HG03575 (cell line): ENCODE measurements at regions not wholly inside any gene's neighbourhood (a gene's known extent, or its start where the extent isn't known, plus 50 kb on each side); places are given as distances from the start of the nearest gene placed in this dataset.

Source experiments
- ATAC-seq: cut with Tn5 transposase; IDR thresholded peaks from one replicate; pipeline ENCODE4 v1.9.1; 2021; ENCODE audit not compliant: unreplicated experiment, insufficient number of reproducible peaks, low FRiP score; ENCODE audit errors: extremely low read depth

DNA sequence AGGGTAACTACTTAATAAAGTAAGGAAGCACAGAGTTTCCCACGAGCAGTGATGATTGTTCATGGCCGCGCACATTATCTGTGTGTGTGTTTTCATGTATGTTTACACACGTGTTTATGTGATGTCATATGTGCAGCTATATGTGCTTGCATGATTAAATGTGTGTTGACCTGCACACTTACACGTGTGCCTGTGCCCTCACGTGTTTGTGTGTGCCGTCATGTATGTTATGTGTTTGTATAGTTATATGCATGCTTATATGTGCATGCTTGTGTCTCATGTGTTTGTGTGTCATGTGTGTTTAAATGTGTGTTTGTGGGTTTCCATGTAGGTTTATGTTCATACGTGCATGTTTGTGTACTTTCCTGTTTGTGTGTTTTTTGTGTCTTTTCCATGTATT, 782.3 kb downstream of the GALR1 start:
- ATAC-seq, result no peak

DNA sequence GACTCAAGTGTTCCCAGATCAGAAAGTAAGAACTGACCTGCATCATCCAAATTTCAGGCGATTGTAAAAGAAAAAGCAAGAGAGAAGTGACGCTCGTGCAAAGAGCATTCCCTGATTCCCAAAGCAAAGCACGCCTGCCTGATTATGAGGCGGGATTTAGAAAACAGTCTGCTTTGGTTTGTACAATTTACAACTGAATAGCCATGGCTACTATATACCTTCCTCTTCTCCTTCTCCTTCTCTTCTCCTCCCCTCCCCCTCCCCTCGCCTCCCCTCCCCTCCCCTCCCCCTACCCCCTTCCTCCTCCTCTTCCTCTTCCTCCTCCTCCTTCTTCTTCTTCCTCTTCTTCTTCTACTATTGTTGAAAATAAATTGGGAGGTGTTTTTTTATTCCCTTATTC, 782.9 kb downstream of the GALR1 start:
- ATAC-seq, result no peak

DNA sequence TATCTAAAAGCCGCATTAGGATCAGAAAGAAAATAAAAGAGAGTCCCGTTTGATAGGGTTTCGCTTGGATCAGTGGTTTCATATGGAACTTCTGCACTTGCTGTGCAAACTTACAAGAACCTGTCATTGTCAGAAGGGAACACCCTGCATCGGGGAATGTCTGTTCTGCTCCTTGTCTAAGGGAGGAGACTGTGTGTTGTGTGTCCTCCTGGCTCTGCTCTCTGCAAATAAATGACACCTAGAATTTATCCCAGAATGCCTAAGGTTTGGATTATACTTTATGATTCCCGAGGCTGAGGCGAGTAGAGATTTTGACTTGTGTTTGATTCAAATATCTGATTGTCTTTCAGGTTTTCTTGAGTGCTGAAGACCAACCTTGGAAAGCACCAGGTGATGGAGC, 785.1 kb downstream of the GALR1 start:
- ATAC-seq, result no peak

DNA sequence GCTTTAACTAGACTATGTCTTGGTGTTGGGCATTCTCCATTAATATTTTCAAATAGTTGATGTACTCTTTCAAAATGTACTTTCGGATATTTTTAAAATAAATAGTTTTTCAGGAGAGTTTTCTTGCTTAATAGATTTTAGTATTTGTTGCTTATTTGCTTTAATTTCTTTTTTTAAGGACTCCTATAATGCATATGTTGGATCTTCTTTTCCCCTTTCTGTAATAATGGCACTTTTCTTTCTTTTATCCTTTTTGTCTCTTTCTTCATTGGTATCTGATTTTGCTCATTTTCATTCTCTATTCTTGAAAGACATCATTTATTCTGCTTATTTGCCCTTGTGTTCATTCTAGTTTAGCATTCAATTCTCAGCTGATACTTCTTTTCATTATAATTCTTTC, 791.6 kb downstream of the GALR1 start:
- ATAC-seq, result no peak

DNA sequence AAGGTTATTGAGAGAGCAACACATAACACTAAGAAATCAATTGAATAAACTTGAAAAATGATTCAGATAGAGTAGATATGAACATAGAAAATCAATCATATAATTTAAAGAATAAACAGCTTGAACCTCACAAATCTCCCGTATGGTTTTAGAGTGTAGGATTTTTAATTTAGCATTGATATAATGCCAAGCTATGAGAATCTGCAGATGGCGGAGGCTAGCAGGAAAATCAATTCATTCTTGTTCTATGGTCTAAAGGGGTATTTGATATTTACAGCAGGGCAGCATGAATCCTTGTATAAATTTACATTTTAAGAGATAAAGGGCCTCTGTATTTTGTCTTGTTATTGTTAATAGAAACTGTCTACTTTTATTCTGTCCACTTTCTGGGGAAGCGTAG, 797.0 kb downstream of the GALR1 start:
- ATAC-seq, result no peak

DNA sequence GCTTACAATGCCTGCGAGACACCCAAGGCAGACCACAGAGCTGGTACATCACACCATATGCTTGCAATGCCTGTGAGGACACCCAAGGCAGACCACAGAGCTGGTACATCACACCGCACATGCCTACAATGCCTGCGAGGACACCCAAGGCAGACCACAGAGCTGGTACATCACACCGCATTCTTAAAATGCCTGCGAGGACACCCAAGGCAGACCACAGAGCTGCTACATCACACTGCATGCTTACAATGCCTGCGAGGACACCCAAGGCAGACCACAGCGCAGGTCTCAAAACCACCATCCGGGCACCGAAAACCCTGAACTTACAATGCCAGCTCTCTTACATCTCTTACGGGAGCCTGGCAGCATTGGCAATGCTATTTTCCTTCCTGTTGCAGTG, 799.6 kb downstream of the GALR1 start:
- no peak for ATAC-seq

DNA sequence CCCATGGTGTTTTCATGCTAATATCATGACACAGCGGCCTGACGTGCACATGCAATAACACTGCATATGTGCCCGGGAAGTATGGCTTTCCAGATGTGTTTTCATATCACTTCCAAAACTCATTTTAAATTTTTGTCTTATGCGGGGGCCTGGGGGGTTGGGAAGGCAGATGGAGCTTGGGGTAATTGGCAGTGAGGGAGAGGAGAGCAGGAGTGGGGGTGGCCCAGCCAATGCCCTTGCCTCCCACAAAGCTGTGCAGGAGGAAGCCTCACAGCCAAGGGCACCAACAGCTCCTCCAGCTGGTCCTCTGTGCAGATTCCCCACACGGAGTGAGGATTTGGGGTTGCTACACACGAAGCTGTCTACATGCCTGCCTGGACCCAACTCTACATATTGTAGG, 805.2 kb downstream of the GALR1 start:
- no peak for ATAC-seq

DNA sequence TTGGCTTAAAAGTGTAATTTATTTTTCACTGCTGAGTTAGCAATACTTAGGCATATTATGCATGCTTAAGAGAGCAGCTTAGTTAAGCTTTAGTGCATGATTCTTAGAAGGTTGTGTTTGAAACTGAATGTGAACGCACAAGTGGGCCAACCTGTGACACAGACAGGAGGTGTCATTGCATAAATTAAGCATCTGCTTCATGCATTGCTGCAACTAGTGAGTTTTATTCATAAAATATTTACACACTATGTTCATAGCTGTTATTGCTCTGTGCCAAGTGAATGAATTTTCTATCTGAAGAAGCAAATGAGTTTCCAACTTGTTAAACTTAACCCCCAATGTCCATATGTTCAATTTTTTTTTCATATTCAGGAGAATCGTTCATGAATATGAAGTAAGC, 806.4 kb downstream of the GALR1 start:
- ATAC-seq, result no peak

DNA sequence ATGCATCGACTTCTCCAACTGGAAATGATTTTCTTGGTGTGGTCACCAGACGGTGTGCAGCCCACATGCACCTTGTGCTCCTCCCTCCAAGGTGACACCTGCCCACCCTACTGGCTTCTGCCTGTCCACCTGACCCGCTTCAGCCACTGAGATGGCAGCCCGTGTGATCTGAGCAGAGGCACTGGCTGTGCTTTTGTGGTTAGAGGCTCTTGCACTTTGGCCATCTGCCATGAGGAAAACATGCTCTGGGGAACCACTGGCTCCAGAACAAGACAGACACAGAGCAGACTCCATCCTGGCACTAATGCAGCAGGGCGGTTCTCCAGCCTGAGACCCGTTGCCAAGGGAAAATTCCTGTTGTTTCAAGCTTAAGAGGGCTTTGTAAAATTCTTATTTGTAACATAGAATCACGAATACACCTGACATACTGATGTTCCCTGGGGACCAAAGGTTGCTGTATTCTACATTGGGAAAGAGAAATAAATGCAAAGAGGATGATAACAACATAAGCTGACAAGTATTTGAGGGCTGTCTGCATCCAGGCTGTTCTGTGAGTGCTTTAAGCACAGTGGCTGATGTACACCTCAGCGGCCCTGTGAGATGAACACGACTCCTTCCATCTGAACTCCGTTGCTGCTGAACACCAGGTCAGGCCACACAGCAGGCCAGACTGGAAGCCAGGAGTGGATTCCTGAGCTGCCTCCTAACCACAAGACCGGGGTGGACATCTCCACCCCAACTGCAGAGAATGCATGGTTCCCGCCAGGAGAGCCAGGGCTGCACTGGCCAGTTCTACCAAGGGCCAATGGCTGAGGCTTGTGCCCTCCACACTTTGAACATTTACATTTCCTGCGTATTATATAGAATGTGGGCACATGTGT, 820.4 kb downstream of the GALR1 start:
- ATAC-seq, result no peak

DNA sequence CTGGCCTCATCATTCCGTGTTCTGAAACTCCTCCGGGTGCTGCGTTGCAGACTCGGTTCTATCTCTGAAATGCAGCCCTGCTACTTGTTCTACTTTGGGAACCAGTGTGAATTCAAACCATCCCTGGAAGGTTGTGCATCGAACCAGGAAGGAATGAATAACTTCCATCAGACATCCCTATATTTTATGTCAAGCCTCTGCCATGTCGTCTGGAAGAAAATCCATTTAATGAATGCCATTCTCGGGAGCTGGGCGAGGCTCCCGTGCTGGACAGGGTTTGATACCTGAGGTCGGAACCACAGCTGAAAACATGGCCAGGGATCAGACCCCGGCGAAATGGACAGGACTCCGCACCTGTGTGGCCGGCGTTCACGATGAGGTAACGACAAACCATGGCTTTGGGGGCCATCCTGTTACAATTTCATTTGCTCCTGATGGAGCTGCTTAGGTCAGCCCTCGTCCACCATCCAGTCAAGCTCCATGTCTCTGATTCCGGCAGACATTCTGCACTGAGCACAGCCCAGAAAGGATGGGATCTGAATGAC, 821.6 kb downstream of the GALR1 start:
- no peak for ATAC-seq

DNA sequence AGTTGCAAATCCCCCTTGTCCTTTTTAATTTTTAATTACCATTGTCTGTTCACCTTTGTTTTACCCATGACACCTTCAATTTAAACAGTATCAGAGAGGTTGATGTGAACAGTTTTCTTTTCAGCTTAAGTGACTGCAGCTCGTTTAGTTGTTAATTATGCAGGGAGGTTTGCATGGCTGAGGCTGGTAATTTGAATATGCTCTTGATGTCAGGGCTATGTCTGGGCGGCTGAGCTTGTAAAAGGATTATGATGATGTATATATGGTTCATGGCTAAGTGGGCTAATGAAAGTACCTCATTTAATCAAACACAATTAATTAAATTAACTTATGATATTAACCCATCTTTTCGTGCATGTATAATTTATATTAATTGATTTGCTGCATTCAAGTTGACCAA, 822.1 kb downstream of the GALR1 start:
- no peak for ATAC-seq

DNA sequence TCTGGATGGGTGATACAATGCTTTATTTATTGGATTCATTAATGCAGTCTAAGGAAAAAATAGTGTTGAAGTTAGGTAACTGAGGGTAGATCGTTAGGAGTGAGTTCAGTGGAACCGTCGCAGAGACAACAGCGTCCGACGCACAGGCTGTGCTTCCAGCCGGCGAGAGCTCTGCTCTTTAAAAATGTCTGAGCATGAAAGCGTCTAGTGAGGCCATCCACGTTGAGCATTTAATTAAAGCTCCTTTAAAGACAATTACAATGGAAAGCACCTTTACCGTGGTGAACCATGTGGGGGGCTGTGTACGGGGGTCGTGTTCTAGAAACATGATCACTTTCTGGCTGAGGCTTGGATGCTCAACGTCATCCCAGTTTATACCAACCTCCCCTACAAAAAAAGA, 822.7 kb downstream of the GALR1 start:
- no peak for ATAC-seq

DNA sequence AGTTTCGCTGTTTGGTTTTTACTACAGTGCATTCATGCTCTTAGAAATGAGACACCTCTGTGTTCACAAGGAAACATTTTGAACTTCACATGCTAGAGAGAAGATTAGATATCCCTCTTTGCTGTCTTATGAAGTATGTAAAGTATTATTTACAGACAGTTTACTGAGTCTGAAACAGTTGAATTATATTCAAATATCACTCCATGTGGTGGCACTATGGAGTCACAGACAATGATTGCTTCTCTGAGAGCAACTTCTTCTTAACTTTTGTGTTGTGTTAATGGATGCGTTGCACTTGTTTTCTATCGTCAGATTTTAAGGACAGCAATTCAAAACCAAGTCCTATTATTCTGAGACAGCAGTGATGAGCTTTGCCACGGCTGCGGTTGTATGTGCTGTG, 823.6 kb downstream of the GALR1 start:
- no peak for ATAC-seq

DNA sequence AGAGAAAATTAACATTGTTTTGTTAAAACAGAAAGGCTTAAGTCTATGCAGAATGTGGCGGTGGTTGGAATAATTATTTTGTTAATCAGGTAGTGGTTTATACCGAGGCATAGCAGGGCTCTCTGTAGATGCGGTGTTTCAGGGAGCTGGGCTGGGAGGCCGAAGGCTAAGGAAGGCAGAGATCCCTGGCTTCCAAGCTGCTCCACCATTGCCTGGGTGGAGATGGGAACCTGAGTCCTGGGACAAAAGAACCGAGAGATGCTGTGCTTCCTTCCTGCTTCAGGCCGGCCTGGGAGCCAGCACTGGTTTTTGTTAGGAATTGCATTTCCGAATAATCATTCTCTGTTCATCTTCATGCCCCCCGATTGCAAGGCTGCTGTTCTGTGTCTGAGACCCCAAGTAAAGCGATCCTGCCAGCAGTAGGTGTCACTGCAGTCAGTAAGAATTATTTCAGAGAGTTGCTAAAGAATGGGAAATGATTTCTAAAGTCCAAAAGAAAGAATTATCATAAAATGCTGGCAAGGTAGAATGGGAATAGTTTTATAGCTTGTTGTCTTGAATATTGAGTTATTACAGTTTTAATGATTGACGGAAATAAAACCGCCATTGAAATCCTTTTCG, 824.9 kb downstream of the GALR1 start:
- no peak for ATAC-seq

DNA sequence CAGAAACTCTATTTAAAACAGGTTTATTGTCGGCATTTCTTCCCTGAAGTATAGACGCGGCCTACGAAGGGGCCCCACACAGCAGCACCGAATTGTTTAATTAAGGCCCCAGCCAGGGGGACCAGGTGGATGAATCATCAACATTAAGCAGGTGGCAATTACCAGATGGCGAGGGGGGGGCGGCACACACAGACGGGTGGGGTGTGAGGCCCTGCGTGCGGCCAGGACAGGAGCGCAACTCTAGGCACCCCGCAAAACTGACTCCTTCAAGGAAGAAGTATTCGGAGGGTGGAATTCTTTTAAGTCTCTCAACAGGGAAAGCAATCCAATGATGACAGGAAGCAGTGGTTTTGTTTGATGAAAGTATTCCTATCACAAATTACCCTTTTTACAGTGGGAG, 830.4 kb downstream of the GALR1 start:
- no peak for ATAC-seq

DNA sequence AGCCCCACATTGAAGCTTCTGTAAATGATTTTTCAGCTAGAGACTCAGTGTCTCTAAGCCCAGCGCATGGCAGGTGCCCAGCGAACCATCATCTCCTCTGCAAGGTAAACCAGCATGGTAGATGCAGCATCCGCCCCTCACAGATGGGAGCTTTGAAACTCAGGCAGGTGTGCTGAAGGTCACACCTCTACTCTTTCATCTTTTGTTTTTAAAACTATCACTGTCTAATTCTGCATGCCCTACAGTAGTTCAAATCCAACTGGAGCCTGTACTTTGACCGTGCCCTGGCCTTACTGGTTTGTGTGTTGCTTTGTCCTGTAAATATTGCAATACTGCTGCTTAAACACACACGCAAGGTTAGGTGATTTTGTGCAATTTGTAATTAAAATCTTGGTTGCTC, 831.1 kb downstream of the GALR1 start:
- ATAC-seq, result no peak

DNA sequence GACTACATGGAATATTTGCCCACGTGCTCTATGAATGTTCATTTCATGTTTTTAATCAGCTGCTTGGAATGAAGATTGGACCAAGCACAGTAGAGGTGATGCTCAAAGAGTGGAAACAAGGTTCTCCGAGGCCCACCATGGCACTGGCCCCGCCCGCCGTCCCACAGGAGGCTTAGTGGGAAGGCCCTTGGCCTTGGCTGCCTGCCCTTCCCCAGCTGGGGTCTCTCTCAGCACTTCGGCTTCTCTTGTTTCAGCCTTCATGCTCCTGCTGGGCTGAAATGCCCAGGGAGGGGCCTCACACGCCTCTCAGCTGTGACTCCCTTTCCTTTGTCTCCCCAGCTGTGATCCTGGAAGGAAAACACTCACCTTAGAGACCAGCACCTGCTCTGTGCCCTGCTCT, 833.2 kb downstream of the GALR1 start:
- ATAC-seq, result no peak

DNA sequence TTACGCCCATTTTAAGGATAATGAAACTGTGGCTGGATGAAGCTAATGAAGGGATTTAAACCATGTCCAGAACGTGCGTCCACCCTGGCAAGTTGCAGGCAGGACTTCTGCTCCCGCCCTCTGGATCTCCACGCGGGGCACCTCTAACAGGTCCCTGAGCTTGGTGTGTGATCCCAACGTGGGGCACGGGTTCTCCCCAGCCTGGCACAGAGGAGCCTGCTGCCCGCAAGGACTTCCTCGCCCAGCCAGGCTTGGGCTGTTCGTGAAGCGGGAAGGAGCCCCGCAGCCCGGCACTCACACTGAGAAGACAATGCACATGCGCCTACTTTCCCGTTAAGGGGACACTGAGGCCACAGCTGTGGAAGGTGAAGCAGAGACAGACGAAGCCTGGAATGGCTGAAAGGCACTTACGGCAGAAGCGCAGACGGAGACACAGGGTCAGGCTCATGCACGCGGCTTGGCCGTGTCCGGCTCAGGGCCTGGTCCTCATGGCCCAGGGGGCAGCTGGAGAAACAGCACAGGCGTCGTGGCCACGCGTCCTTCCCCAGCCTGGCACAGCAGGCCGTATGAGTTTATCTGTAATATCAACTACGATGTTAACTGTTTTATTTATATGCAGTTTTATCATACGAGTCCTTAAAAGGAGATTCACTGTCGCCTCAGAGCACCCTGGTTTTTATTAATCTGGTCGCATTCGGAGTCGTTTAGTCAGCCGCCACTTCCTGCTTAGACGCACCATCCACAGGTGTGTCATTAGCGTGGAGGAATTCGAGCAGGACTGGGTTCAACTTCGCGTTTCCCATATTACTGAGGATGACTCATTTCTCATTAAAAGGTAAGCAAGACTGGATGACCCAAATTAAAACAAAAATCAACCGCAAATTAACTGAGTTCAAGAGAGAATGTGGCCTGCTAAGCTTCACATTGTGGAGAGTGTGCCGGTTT, 835.9 kb downstream of the GALR1 start:
- no peak for ATAC-seq

DNA sequence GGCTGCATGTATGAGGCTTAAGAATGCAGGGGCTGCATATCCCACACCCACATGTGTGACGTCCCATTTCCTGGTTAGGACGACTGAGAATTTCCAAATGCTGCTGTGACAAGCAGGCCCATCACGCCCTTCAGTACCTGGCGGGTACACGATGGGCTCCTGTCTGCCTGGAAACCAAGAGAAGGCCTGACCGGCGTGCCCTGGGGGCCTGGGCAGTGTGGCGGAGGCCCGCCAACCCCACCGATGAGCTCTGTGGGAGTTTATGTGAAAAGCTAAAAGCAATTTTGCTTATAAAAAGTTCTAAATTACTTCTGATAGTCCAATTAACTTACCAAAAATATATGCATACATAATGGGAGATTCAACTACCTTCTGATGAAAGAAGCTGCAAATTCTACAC, 837.3 kb downstream of the GALR1 start:
- ATAC-seq, result no peak
